GM21723 (cell line): ENCODE measurements at regions not wholly inside any gene's neighbourhood (a gene's known extent, or its start where the extent isn't known, plus 50 kb on each side); places are given as distances from the start of the nearest gene placed in this dataset.

ENCODE experiments used
- ATAC-seq: cut with Tn5 transposase; IDR thresholded peaks from one replicate; pipeline ENCODE4 v1.9.1; 2021; ENCODE audit warnings: mild to moderate bottlenecking, moderate library complexity; ENCODE audit not compliant: unreplicated experiment

GRCh38 chr20:1720845-1721475 is 63.4 kb upstream of the SIRPG start:
- ATAC-seq = no peak

DNA sequence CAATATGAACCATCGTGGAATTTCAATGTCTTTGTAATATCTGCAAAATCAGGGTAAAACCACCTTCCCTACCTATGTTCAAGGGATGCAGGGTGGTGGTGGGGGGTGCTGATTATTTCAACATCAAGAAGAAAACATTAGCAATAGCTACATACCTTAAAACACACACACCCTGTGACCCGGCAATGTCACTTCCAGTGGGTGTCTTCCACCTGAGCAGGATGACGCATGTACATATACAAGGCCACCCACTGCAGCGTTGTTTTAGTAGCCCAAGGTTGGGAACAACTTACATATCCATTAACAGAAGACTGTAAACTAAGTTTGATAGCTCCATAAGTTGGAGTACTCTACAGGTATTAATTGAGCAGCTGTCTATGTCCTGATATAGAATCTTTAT is 62.6 kb upstream of the SIRPG start:
- no peak for ATAC-seq

DNA sequence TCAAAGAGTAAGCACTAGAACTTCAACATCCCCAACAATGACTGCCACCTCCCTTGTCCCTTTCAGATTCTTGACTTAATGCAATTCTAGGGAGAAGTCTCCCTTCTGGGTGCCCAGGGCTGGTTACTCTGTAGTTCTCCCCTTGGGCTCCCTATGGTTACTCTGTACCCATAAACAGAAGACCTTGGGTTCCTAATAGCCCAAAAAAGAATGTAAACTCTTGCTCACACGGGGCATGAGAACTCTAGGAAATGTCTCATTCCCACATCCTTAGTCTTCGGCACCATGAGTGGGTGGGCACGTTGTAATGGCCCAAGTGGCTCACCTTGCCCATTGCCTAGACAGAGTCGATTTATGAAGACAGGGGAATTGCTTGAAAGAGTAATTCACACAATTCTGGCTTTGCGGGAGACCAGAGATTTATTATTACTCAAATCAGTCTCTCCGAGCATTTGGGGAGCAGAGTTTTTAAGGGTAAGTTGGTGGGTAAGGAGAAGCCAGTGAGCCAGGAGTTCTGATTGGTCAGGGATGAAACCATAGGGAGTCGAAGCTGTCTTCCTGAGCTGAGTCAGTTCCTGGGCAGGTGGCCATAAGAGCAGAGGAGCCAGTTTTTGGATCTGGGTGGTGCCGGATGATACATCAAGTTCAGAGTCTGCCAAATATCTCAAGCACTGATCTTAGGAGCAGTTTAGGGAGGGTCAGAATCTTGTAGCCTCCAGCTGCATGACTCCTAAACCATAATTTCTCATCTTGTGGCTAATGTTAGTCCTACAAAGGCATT is 61.2 kb upstream of the SIRPG start:
- ATAC-seq = no peak

GRCh38 chr20:1712634-1713624 is 55.4 kb upstream of the SIRPG start:
- no peak for ATAC-seq

- ATAC-seq = no peak
Measured at GRCh38 chr20:1711826-1712601, 54.4 kb upstream of the SIRPG start.

DNA sequence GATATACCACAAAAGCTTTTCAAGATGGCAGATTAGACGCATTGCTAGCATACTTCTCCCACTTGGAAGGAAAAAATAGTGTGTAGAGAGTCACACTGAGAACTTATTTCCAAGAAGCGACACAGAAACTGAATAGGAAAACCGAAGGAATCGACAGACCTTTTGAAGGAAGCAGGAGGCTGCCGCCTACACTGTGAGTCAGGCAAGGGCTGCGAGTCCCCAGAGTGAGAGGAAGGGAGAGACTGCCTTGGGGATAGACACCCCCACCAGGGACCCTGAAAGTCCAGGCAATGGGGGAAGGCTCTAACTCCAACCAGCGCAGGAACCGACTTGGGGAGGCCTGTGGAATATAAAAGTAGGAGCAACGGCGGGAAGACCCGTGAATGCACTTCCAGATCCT is 53.7 kb upstream of the SIRPG start:
- no peak for ATAC-seq

DNA sequence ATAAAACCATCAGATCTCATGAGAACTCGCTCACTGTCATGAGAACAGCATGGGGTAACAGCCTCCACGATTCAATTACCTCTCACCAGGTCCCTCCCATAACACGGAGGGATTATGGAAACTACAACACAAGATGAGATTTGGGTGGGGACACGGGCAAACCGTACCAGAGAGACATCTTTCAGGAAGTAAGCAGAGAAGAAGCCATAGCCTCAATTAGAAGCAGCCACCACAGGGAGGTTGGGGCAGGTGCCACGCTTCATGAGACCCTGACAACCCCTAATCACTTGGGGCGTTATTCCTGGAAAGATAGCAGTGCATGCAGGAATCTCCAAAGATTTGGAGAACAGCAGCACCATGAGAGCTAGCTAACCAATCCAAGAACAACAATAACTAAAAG is 52.9 kb upstream of the SIRPG start:
- no peak for ATAC-seq

DNA sequence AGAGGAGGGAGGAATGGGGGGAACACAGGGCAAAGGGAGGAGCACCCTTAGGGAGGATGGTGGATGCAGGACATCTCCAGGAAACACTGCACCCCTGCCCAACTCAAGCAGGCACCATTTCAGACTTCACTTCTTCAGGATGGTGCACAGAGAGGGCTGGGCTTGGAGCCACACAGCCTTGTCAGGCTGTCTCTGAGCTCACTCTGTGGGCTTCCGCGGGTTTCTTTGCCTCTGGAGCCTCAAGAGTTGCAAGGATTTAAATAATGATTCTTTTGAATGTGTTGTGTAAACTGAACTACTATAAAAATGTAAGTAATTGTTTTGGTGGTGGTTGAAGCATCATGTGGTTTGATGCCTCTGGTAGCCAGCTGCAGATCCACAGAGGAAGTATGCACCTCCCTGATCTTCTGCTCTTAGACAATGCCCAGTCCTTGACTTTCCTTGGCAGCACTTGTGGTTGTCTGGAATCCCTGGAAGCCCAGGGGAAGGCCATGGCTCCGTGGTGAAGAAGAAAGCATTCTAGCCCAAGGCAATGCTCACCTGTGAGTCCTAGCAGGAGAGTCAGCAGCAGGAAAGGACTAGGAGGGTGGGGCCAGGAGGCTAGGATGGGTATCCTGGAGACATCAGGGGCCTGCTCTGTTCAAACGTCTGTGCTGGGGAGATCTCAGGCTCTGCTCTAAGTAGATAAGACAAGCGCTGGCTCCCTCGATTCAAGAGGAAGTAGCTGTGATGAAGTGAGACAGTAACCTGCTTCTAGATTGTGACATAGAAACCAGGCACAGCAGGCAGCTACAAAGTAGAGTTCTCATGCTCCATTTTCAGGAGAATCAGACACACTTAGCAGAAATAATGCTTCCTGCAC is 50.2 kb upstream of the SIRPG start:
- no peak for ATAC-seq
